ENCODE measurements at regions not wholly inside any gene's neighbourhood (a gene's known extent, or its start where the extent isn't known, plus 50 kb on each side); places are given as distances from the start of the nearest gene placed in this dataset.

DNA sequence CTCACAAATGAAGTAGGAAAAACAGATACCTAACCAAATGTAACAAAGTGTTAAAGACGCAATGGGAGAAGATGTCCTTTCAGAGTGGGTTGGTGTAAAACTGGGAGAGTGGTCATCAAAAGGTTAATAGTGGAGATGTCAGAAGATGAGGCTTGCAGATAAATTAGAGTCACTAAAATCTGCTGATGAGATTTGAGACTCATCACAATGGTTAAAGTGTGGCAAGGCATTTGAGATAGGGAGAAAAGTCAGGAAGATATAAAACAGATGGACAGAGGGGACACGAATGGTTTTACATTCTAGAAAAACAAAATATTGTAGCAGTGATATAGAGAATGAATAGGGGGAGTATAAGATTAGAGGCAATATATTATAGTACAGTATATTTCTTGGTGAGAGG lies 406.0 kb upstream of the SEMA6A start:
- dilution Hi-C loops (cut with MboI; ENCODE audit: extremely low pct_ligation_motif_present, low sequenced_read_pairs): no loop called here
- FAIRE-seq: no peak
- Histone ChIP-seq H3K27ac (ENCODE audit: control insufficient read depth, insufficient read depth, low read length) (no peak overlapping the region), H3K9me1 (ENCODE audit: control insufficient read depth, extremely low read depth, insufficient read depth, low read length) (no peaks in the 10 kb centered on the region), H3K9ac (ENCODE audit: control insufficient read depth, extremely low read depth, insufficient read depth, low read length) (no peak overlapping the region), H2AFZ (ENCODE audit: control insufficient read depth, low read length) (no peak overlapping the region), H3K27me3 (ENCODE audit: control insufficient read depth, extremely low read depth, insufficient read depth, low read length) (no peaks in the 10 kb centered on the region), H3K4me2 (ENCODE audit: control insufficient read depth, extremely low read depth, insufficient read depth, low read depth, low read length) (no peak overlapping the region), H3K36me3 (ENCODE audit: control insufficient read depth in 2 of 2, extremely low read depth in 1 of 2, insufficient read depth in 2 of 2, low read length in 2 of 2) (no peaks in the 10 kb centered on the region), H3K79me2 (ENCODE audit: control insufficient read depth, insufficient read depth, low read length) (no peaks in the 10 kb centered on the region), H4K20me1 (ENCODE audit: control insufficient read depth, extremely low read depth, insufficient read depth, low read length) (no peaks in the 10 kb centered on the region), H3K4me1 (ENCODE audit: control insufficient read depth, extremely low read depth, insufficient read depth, low read length) (no peaks in the 10 kb centered on the region), H3K9me3 (ENCODE audit: control insufficient read depth, low read depth, low read length) (no peaks in the 10 kb centered on the region), H3K4me3 (ENCODE audit: control insufficient read depth in 2 of 3, extremely low read depth in 1 of 3, insufficient read depth in 2 of 3, low read depth in 1 of 3, low read length in 3 of 3) (no peak overlapping the region)
- TF ChIP-seq, protein P1, sequence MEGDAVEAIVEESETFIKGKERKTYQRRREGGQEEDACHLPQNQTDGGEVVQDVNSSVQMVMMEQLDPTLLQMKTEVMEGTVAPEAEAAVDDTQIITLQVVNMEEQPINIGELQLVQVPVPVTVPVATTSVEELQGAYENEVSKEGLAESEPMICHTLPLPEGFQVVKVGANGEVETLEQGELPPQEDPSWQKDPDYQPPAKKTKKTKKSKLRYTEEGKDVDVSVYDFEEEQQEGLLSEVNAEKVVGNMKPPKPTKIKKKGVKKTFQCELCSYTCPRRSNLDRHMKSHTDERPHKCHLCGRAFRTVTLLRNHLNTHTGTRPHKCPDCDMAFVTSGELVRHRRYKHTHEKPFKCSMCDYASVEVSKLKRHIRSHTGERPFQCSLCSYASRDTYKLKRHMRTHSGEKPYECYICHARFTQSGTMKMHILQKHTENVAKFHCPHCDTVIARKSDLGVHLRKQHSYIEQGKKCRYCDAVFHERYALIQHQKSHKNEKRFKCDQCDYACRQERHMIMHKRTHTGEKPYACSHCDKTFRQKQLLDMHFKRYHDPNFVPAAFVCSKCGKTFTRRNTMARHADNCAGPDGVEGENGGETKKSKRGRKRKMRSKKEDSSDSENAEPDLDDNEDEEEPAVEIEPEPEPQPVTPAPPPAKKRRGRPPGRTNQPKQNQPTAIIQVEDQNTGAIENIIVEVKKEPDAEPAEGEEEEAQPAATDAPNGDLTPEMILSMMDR (optimal IDR thresholded peaks at IDR 0.05 in 1 of 3, IDR thresholded peaks at IDR 0.05 in 1 of 3, conservative IDR thresholded peaks at IDR 0.05 in 1 of 3; ENCODE audit: extremely low read depth in 1 of 3, insufficient read depth in 2 of 3, low read length in 3 of 3): no peak
- DNase-seq (ENCODE audit: low read depth, low spot score): no peak

DNA sequence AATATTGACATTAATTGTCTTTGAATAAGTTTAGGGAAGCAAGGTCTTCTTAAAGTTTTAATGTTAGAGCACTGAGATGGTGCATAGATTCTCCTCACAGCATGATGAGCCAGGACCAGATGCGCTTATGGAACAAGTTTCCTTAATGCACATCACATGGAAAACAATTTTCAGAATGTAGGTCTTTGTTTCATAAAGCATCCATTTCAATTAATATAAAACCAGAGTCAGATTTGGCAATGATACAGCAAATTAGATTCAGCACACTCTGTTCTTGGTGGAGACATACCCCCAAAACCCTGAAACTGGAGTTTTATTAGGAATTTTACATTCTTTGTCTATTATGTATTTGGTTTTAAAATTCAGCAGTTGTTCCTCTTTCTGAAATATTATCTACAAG lies 402.1 kb upstream of the SEMA6A start:
- TF ChIP-seq EZH2 (IDR thresholded peaks at IDR 0.05; ENCODE audit: low read length): no peak
- TF ChIP-seq, protein P1 (optimal IDR thresholded peaks at IDR 0.05 in 1 of 3, IDR thresholded peaks at IDR 0.05 in 1 of 3, conservative IDR thresholded peaks at IDR 0.05 in 1 of 3; ENCODE audit: extremely low read depth in 1 of 3, insufficient read depth in 2 of 3, low read length in 3 of 3): no peak
- no peaks in the 10 kb centered on the region for H4K20me1 ChIP-seq (ENCODE audit: control insufficient read depth, extremely low read depth, insufficient read depth, low read length)
- DNase-seq (ENCODE audit: low read depth, low spot score) (no peak), FAIRE-seq (no peak)
- H3K9ac ChIP-seq (ENCODE audit: control insufficient read depth, extremely low read depth, insufficient read depth, low read length): no peak overlapping the region
- H3K4me2 ChIP-seq (ENCODE audit: control insufficient read depth, extremely low read depth, insufficient read depth, low read depth, low read length): no peak overlapping the region
- H3K36me3 ChIP-seq (ENCODE audit: control insufficient read depth in 2 of 2, extremely low read depth in 1 of 2, insufficient read depth in 2 of 2, low read length in 2 of 2): no peaks in the 10 kb centered on the region
- no peaks in the 10 kb centered on the region for H3K79me2 ChIP-seq (ENCODE audit: control insufficient read depth, insufficient read depth, low read length)
- no peak overlapping the region for H3K4me3 ChIP-seq (ENCODE audit: control insufficient read depth in 2 of 3, extremely low read depth in 1 of 3, insufficient read depth in 2 of 3, low read depth in 1 of 3, low read length in 3 of 3)
- H3K4me1 ChIP-seq (ENCODE audit: control insufficient read depth, extremely low read depth, insufficient read depth, low read length): no peaks in the 10 kb centered on the region
- no peaks in the 10 kb centered on the region for H3K9me3 ChIP-seq (ENCODE audit: control insufficient read depth, low read depth, low read length)
- H3K9me1 ChIP-seq (ENCODE audit: control insufficient read depth, extremely low read depth, insufficient read depth, low read length): no peaks in the 10 kb centered on the region
- H3K27me3 ChIP-seq (ENCODE audit: control insufficient read depth, extremely low read depth, insufficient read depth, low read length): no peaks in the 10 kb centered on the region
- dilution Hi-C loops (cut with MboI; ENCODE audit: extremely low pct_ligation_motif_present, low sequenced_read_pairs): no loop called here
- H2AFZ ChIP-seq (ENCODE audit: control insufficient read depth, low read length): no peak overlapping the region
- H3K27ac ChIP-seq (ENCODE audit: control insufficient read depth, insufficient read depth, low read length): no peak overlapping the region

All from keratinocyte (primary cell).